HG02981 (cell line): ENCODE measurements at regions not wholly inside any gene's neighbourhood (a gene's known extent, or its start where the extent isn't known, plus 50 kb on each side); places are given as distances from the start of the nearest gene placed in this dataset.
A peak's percentile ranks its signal among the peaks of the same experiment; 100 is the strongest.
"Not testable (repeated sequence)": the region's sequence is repeated elsewhere in the genome, so short reads cannot be mapped to it uniquely, and the experiment has no call there.

Source experiments
- ATAC-seq: cut with Tn5 transposase; IDR thresholded peaks from one replicate; pipeline ENCODE4 v1.9.1; 2021; ENCODE audit warnings: mild to moderate bottlenecking, moderate library complexity; ENCODE audit not compliant: unreplicated experiment

DNA sequence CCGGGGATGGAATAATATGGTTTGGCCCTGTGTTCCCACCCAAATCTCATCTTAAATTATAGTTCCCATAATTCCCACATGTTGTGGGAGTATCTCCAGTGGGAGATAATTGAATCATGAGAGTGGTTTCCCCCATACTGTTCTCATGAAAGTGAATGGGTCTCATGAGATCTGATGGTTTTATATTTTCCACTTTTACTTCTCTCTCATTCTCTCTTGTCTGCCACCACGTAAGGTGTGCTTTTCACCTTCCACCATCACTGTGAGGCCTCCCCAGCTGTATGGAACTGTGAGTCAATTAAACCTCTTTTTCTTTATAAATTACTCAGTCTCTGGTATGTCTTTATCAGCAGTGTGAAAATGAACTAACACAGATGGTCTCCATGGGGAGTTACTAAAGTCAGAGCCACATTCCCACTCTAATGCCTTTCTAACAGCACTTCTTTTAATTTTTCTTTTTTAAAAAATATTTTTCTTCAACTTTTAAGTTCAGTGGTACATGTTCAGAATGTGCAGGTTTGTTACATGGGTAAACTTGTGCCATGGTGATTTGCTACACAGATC lies 306.6 kb downstream of the DTHD1 start:
- no peak for ATAC-seq

DNA sequence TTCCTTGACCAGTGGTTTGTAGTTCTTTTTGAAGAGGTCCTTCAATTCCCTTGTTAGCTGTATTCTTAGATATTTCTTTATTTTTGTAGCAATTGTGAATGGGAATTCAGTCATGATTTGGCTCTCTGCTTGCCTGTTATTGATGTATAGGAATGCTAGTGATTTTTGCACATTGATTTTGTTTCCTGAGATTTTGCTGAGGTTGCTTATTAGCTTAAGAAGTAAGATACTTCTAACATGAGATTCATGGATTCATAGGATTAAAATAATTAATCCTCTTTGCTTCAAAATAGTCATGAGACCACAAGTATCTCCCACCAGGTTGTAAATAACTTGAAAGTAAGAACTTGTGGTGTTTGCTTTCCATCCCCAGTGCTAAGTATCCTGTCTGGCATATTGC lies 308.9 kb downstream of the DTHD1 start:
- ATAC-seq = no peak

DNA sequence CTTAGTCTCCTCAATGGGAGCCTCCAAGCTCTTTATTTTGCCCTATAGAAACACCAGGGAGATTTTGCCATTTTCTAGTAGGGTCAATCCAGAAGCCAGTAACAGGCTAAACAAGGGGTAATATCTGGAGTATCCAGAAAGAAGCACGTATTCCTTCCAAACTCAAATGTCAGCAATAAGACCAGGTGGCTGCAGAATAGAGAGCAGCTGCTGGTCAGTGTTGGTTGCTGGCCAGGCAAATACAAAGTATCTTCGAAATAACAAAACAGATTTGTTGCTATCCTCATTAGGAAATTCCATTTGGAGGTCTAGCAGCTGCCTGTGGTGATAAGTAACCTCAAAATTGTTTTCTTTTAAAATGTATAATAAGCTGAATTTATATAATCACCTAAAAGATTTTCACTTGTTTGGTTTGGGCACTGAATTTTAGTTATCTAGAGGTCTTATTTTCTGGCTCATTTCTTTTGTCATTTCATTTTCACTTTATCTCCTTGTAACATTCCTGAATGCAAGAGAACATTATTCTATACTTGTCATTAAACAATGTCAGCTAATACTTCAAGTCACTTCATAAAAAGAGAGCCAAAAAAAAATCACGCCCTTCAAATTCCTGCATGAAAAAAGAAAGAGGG lies 320.6 kb downstream of the DTHD1 start:
- ATAC-seq = no peak

DNA sequence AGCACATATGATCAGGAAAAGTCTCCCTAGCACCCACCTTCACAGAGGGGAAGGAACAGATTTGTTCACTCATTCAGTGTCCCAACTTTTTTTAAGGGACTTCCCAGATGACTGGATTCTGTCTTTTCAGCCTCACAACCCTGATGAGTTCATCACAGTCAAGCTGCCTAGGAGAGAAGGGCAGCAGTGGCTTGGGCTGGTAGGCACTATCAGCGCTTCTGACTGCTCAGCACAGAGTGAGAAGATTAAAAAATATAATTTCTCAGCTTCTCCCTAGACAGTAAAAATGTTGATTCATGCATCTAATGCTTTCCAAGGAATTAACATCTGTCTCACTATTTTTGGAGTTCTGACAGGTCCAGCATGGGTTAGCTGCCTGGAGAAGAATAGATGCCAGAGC lies 328.2 kb downstream of the DTHD1 start:
- no peak for ATAC-seq

DNA sequence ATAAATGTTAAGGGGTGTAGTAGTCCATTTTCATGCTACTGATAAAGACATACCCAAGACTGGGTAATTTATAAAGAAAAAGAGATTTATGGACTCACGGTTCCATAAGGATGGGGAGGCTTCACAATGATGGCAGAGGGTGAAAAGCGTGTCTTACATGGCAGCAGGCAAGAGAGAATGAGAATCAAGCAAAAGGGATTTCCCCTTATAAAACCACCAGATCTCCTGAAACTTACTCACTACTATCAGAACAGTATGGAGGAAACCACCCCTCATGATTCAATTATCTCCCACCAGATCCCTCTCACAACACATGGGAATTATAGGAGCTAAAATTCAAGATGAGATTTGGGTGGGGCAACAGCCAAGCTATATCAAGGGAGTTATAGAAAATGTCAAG lies 329.2 kb downstream of the DTHD1 start:
- ATAC-seq = no peak

DNA sequence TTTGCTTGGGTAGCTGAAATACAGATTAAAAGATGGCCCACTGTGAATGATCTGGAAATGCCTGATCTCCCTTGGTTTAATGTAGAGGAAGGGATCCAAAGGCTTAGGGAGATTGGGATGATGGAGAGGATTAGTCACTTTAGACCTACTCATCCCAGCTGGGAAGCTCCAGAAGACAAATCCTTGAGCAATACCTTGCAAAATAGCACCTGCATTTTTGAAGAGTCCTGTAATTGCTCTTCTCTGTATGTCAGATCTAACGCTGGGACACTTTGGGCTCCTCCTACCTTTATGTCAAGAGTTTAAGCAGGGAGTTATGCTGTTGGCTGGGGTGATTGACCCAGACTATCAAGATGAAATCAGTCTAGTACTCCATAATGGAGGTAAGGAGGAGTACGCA lies 331.7 kb downstream of the DTHD1 start:
- not testable (repeated sequence) for ATAC-seq

DNA sequence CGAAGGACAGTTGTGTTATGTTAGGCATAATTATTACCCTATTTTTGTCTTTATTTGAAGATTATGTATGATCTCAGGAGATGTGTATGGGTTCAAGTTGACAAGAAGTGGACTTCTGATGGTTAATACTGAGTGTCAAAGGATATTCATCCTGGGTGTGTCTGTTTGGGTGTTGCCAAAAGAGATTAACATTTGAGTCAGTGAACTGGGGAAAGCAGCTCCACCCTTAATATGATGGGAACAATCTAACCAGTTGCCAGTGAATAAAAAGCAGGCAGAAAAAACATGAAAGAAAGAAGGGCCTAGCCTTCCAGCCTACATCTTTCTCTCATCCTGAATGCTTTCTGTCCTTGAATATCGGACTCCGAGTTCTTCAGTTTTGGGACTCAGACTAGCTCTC lies 332.6 kb downstream of the DTHD1 start:
- ATAC-seq = no peak

DNA sequence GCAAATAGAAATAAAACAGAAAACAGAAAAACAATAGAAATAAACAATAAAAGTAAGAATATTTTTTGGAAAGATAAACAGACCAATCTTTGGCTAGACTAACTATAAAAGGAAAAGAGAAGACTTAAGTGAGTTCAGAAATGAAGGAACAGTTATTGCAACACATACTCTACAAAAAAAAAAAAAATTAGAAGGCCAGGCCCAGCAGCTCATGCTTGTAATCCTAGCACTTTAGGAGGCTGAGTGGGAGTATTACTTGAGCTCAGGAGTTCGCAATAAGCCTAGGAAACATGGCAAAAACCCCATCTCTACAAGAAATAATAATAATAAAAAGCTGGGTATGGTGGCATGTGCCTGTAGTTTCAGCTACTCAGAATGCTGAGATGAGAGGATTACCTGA lies 336.7 kb downstream of the DTHD1 start:
- ATAC-seq = no peak

DNA sequence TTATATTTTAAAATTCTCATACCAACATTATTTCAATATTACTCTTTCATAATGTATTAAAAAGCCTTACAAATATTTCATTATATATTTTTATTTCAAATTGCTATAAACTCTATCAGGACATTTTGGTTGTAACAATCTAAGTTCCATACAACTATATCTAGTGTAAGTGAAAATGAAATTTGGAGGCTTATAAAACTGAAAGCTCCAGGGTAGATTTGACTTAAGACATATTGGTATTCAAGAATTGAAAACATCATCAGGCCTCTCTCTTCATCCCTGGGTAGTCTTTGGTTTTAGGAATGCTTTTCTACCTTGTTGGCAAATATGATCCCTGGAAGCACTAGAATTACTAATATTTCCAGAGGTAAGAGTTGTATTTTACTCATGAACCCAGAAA lies 342.6 kb downstream of the DTHD1 start:
- ATAC-seq = no peak

DNA sequence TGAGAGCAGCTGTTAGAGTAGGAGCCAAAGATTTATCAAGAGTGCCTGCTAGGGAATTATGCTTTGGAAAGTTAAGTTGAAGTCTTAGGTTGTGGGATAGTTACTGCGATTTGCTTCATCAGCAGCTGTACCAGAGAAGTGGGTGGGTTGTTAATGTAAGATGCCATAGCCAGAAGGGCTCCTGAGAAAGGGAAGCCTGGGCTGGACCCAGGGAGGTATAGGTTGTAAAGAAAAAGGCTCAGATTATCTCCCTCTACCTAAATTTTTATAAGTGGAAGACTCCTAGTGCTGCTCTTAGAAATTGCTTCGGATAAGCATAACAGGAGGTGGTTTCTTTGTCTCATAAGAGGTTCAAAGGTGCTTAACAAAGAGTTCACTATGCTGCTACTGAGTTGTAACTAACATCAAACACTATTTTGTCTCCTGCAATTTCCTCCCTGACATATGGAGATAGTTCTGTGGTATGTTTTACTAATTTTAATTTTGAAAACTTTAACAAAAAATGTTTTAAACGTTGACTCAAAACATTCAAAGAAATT lies 356.9 kb downstream of the DTHD1 start:
- no peak for ATAC-seq

DNA sequence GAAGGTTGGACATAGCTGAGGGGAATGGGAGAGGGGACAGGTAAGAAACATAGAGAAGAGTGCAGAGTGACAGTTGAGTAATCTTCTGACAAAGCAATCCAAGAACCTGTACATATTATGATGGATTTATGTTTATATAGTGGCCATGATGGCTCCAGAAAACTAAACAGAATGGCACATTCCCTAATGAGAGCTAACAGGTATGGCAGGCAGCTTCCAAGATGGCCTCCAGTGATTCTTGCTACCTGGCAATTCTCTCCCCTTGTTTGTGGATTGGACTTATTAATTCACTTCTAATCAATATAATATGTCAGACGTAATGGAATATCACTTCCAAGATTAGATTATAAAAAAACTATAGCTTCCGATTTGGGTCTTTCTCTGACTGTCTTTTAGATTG lies 359.5 kb downstream of the DTHD1 start:
- no peak for ATAC-seq

DNA sequence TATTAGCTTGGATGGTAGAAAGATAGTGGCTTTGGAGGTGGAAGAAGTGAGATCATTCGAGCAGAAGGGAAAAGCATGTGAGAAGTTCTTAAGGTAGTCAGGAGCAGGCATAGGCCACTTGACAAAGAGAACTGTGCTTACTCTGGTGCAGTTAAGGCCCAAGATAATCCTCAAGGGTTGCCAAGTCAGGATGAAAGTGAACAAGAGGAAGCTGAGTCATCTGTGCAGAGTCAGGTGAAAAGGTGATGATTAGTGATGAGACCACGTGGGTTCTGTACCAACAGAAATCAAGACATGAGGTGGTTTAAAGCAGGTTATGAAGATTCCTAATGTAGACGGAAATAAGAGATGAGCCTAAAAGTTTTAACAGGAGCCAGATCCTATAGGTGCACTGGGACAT lies 369.8 kb downstream of the DTHD1 start:
- peak; percentile 98 for ATAC-seq

DNA sequence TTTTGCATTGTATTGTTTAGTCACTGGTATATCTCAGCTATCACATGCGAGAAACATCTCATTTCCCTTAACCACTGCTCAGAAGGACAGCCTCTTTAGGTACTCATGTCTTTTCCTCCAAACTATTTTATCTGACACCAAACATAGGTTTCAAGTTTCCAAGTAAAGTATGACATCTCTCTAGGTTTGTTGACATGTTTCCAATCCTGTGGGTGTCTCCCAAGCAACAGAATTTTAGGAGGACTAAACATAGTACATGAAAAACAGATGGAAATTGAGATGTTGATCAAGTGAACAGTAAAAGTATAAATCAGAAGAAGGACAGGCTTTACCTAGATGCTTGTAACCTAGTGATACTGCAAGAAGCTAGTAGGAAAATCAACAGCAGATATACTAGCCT lies 371.4 kb downstream of the DTHD1 start:
- no peak for ATAC-seq

DNA sequence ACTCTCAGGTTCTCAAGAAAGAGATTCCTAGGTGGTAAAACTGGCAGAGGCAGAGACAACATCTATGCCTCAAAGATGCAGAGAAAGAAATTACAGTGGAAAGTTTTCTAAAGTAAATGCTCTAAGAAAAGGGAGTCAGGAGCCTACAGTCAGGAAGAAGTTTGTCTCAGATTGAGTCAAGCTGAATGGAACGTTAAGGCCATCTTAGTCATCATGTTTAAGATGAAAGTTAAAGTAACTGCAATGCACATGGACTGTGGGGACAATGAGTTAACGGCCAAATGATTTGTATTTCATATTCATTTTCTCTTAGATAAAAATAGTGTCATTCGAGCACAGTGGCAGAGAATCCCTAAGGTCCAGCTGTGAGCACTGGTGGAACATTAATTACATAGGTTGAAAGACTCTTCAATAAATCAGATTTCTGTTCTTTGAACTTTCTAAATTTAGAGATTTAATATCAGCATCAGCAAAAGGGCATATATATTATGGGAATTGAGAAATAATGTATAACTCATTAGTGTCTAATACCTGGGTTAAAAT lies 384.6 kb downstream of the DTHD1 start:
- ATAC-seq = no peak

DNA sequence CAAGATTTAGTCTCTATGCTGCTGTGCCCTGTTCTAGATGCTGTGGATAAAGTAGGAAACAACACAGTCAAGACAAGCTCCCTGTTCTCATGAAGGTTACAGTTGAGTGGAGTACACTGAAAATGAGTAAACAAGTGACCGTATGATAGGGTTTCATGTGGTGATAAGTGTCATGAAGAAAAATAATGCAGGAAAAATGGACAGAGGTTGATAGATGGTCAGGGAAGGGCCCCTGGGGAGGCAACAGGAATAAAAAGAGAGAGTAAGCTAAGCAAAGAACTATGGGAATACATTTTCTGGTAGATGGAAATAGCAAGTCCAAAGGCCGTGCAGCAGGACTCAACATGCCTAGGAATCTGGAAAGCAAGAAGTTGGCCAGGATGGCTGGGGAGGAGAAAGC lies 394.0 kb downstream of the DTHD1 start:
- no peak for ATAC-seq

DNA sequence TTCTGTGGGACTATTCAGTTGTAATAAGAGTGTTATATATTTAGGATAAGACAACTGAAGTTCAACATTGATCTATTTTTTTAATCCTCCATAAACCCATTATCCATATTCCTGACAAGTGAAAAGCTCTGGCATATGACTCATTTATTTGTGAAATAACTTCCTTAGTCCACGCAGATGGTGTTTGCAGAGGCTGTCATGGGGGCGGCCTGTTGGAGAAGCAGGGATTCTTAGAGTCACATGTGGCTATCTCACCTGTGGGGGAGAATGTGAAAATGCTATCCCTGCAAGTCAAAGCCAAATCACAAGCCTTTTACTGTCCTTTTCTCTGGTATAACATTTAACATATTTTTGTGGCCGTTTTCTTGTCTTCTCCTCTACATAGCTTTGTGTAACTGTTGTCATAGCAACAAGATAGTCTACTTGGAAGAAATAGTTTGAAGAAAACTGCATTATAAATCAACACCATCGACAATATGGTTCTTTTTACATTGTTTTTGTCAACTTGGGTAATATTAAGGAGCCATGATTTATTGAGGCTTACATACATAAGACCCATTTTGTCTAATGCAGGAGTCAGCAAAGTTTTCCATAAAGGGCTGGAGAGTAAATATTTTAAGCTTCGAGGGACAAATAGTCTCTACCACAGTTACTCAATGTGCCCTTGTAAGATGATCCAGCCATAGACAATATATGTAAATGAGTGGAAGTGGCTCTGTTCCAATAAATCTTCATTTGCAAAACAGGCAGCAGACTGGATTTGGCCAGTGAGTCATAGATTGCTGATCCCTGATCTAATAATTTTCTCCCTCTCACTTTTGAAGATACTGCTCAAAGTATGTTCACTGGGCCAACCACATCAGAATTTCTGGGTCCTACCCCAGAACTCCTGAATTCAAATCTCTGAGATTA lies 395.0 kb downstream of the DTHD1 start:
- ATAC-seq = no peak

DNA sequence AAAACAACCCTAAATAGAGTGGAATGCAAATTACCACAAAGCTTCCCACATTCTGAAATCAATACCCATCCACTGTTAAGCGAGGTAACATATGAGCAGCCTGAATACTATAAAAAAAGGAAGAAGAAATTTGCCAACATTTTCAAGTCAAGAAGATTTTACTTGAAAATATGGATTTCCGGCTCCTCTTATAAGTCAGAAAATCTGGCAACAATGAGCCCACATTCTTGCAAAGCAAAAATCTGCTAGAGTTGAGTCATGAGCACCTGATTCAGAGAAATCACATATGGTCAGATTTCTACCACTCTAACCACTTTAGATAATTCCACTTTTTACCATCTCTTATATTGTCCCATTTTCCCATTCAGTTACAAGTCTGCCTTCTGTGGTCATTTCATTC lies 395.7 kb downstream of the DTHD1 start:
- ATAC-seq = no peak

DNA sequence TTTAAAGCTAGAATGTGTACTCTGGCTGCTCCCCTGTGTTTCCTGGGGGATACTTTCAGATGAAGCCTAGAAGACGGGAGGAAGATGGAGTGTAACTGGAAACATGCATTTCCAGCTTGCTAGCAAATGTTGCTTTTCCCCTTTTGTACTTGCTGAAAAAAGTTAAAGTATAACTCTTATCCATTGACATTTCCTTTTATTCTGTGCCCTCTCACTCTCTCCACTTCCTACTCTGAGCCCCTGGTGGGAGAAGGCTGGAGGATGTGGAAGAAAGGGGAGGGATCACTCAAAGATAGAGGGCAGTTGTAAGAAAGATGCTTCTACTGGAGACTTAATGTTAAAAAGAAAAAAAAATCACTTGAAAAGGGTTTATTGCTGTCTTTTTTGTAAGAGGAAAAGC lies 396.5 kb downstream of the DTHD1 start:
- no peak for ATAC-seq

DNA sequence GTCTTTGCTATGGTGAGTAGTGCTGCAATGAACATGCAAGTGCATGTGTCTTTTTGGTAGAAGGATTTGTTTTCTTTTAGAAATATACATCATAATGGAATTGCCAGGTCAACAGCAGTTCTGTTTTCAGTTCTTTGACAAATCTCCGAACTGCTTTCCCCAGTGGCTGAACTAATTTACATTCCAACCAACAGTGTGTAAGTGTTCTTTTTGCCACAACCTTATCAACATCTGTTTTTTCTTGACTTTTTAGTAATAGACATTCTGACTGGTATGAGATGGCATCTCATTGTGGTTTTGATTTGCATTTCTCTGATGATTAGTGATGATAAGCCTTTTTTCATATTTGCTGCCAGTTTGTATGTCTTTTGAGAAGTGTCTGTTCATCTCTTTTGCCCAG lies 406.3 kb downstream of the DTHD1 start:
- ATAC-seq = no peak

DNA sequence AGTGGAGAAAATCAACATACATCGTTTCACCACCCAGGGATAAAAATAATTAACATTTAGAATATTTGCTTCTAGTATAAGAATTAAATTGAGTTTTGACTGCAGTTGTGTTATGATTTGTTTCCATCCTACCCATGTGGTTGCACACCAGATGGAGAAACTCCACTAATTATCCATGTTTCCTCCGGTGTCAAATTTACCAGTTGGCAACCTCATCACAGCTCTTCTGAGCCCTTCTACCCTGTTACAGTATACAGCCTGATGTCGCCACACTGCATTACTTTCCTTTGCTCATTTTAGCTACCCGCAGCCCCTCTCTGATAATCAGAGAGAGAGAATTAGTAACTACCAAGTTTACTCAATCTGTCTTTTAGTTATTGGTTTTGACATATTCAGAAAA lies 411.2 kb downstream of the DTHD1 start:
- no peak for ATAC-seq

DNA sequence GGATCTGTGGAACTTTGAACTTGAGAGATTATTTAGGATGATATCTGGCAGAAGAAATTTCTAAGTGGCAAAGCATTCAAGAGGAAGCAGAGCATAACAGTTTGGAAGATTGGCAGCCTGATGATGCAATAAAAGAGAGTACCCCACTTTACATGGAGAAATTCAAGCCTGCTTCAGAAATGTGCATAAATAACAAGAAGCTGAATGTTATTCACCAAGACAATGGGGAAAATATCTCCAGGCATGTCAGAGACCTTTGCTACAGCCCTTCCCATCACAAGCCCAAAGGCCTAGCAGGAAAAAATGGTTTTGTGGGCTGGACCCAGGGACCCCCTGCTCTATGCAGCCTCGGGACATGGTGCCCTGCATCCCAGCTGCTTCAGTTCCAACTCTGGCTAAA lies 420.8 kb downstream of the DTHD1 start:
- no peak for ATAC-seq

DNA sequence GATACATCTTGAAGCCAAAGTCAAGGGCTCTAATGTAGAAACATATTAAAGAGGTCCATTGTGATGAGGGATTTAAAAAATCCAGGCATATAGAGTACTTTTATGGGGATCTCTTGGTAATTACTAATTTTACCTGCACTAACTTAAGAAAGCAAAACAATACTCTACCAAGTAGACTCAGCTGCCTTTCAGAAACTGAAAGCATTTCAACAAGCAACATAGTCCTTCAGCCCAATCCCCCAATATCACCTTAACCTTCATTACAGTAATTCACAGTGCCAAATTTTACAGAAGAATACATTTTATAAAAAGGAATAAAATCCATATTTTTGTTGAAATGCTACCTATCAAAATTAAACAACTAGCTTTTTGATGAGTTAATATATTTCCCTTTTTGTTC lies 422.9 kb downstream of the DTHD1 start:
- ATAC-seq = no peak
